ENCODE measurements at regions not wholly inside any gene's neighbourhood (a gene's known extent, or its start where the extent isn't known, plus 50 kb on each side); places are given as distances from the start of the nearest gene placed in this dataset.

- in situ Hi-C loops (cut with MboI; ENCODE audit: low sequenced_read_pairs in 4 of 4) (no loop called here), intact Hi-C loops (cut with DNase I; ENCODE audit: low total_unique reads) (no loop called here)
- ATAC-seq (no peak), DNase-seq (peak in 1 of 2 donors; percentile 2)
- Histone ChIP-seq H3K9me3 (no peaks in the 10 kb centered on the region), H3K27me3 (no peaks in the 10 kb centered on the region), H3K4me3 (no peak overlapping the region), H3K4me1 (no peaks in the 10 kb centered on the region), H3K36me3 (no peaks in the 10 kb centered on the region), H3K27ac (no peak overlapping the region)
- no peak for TF ChIP-seq CTCF (IDR thresholded peaks at IDR 0.05 in 4 of 5, conservative IDR thresholded peaks at IDR 0.05 in 1 of 5)
- no peak for TF ChIP-seq POLR2A (IDR thresholded peaks at IDR 0.05)
These were observed 716.9 kb downstream of the ADGRL2 start for GRCh38 chr1:82517586-82517985.

GRCh38 chr1:82515650-82516049, 714.9 kb downstream of the ADGRL2 start:
- Histone ChIP-seq H3K27me3 (no peaks in the 10 kb centered on the region), H3K36me3 (no peaks in the 10 kb centered on the region), H3K27ac (no peak overlapping the region), H3K4me3 (no peak overlapping the region), H3K4me1 (no peaks in the 10 kb centered on the region), H3K9me3 (no peaks in the 10 kb centered on the region)
- ATAC-seq (no peak), DNase-seq (no peak)
- no peak for TF ChIP-seq CTCF (IDR thresholded peaks at IDR 0.05 in 4 of 5, conservative IDR thresholded peaks at IDR 0.05 in 1 of 5)
- TF ChIP-seq POLR2A (IDR thresholded peaks at IDR 0.05), result no peak
- in situ Hi-C loops (cut with MboI; ENCODE audit: low sequenced_read_pairs in 4 of 4) (no loop called here), intact Hi-C loops (cut with DNase I; ENCODE audit: low total_unique reads) (no loop called here)

GRCh38 chr1:82511441-82511840, 710.7 kb downstream of the ADGRL2 start:
- intact Hi-C loops (cut with DNase I; ENCODE audit: low total_unique reads), result no loop called here
- Histone ChIP-seq H3K36me3 (no peaks in the 10 kb centered on the region), H3K27me3 (no peaks in the 10 kb centered on the region), H3K9me3 (no peaks in the 10 kb centered on the region), H3K27ac (no peak overlapping the region), H3K4me1 (no peaks in the 10 kb centered on the region), H3K4me3 (no peak overlapping the region)
- in situ Hi-C loops (cut with MboI; ENCODE audit: low sequenced_read_pairs in 4 of 4), result no loop called here
- ATAC-seq (no peak), DNase-seq (no peak)
- TF ChIP-seq CTCF (IDR thresholded peaks at IDR 0.05 in 4 of 5, conservative IDR thresholded peaks at IDR 0.05 in 1 of 5), result no peak
- no peak for TF ChIP-seq POLR2A (IDR thresholded peaks at IDR 0.05)

GRCh38 chr1:82510431-82510830, 709.7 kb downstream of the ADGRL2 start:
- Histone ChIP-seq H3K4me3 (no peak overlapping the region), H3K36me3 (no peaks in the 10 kb centered on the region), H3K9me3 (no peaks in the 10 kb centered on the region), H3K27ac (no peak overlapping the region), H3K4me1 (no peaks in the 10 kb centered on the region), H3K27me3 (no peaks in the 10 kb centered on the region)
- intact Hi-C loops (cut with DNase I; ENCODE audit: low total_unique reads) (no loop called here), in situ Hi-C loops (cut with MboI; ENCODE audit: low sequenced_read_pairs in 4 of 4) (no loop called here)
- ATAC-seq, result no peak
- TF ChIP-seq CTCF (IDR thresholded peaks at IDR 0.05 in 4 of 5, conservative IDR thresholded peaks at IDR 0.05 in 1 of 5) (no peak), POLR2A (IDR thresholded peaks at IDR 0.05) (no peak)
- DNase-seq, result no peak

DNA sequence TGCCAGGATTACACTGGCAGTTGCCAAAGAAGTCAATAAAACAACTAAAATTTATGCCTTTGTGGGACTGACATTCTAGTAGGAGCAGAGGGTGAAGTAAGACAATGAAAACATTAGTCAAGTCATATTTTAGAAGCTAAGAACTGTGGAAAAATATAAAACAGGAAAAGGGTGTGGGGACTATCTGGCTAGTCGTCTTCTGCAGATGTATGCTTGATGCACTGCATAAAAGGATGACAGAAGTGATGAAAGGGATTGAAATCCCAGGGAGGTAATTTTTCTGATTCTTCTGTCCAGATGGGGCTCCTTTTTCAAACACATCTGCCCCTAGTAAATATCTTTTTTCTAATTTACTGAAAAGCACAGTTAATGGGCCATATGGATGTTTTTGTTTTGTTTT, 706.3 kb downstream of the ADGRL2 start:
- H3K4me1 ChIP-seq, result no peaks in the 10 kb centered on the region
- no peak for DNase-seq
- no peaks in the 10 kb centered on the region for H3K9me3 ChIP-seq
- no peak overlapping the region for H3K27ac ChIP-seq
- H3K27me3 ChIP-seq, result no peaks in the 10 kb centered on the region
- in situ Hi-C loops (cut with MboI; ENCODE audit: low sequenced_read_pairs in 4 of 4) (no loop called here), intact Hi-C loops (cut with DNase I; ENCODE audit: low total_unique reads) (no loop called here)
- H3K36me3 ChIP-seq, result no peaks in the 10 kb centered on the region
- TF ChIP-seq CTCF (IDR thresholded peaks at IDR 0.05 in 4 of 5, conservative IDR thresholded peaks at IDR 0.05 in 1 of 5) (no peak), POLR2A (IDR thresholded peaks at IDR 0.05) (no peak)
- ATAC-seq, result no peak
- no peak overlapping the region for H3K4me3 ChIP-seq

Measured in gastrocnemius medialis (tissue), 4 donors.